ENCODE measurements at regions not wholly inside any gene's neighbourhood (a gene's known extent, or its start where the extent isn't known, plus 50 kb on each side); places are given as distances from the start of the nearest gene placed in this dataset.

DNA sequence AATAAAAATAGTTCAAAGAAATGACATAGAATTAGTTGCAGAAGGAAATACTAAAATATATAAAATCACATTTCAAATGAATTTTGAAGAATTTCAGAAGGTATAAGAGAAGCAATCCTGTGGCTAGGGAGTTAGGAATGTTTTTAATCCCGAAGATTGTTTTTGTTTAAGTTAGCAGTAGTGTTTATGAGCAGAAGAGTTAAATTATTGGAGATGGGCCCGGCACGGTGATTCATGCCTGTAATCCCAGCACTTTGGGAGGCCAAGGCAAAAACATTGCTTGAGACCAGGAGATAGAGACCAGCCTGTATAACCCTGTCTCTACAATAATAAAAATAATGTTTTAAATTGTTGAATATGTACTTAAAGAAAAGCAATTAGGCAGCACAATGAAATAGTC is 432.5 kb downstream of the MFSD1 start:
- Histone ChIP-seq H3K36me3 (ENCODE audit: insufficient read depth, low read length) (no peaks in the 10 kb centered on the region), H3K27me3 (ENCODE audit: low read length) (no peaks in the 10 kb centered on the region), H2AFZ (ENCODE audit: low read length) (no peak overlapping the region), H3K9ac (ENCODE audit: low read length) (no peak overlapping the region), H3K79me2 (ENCODE audit: low read length) (no peaks in the 10 kb centered on the region), H3K9me3 (ENCODE audit: low read length) (no peaks in the 10 kb centered on the region), H4K20me1 (ENCODE audit: insufficient read depth, low read depth, low read length) (no peaks in the 10 kb centered on the region), H3K27ac (ENCODE audit: low read length) (no peak overlapping the region), H3K4me3 (ENCODE audit: low read length) (no peak overlapping the region), H3K9me2 (replicated peaks; ENCODE audit: insufficient read depth, low read length) (no peaks in the 10 kb centered on the region), H3K4me1 (ENCODE audit: low read length) (no peaks in the 10 kb centered on the region), H3K4me2 (ENCODE audit: low read depth, low read length, poor library complexity, severe bottlenecking) (no peak overlapping the region)
- DNase-seq = no peak

GRCh38 chr3:159236321-159236720 is 434.5 kb downstream of the MFSD1 start:
- Histone ChIP-seq H3K9me2 (replicated peaks; ENCODE audit: insufficient read depth, low read length) (no peaks in the 10 kb centered on the region), H3K36me3 (ENCODE audit: insufficient read depth, low read length) (no peaks in the 10 kb centered on the region), H3K4me1 (ENCODE audit: low read length) (no peaks in the 10 kb centered on the region), H3K4me2 (ENCODE audit: low read depth, low read length, poor library complexity, severe bottlenecking) (no peak overlapping the region), H2AFZ (ENCODE audit: low read length) (no peak overlapping the region), H3K27ac (ENCODE audit: low read length) (no peak overlapping the region), H3K27me3 (ENCODE audit: low read length) (no peaks in the 10 kb centered on the region), H3K9ac (ENCODE audit: low read length) (no peak overlapping the region), H3K9me3 (ENCODE audit: low read length) (no peaks in the 10 kb centered on the region), H4K20me1 (ENCODE audit: insufficient read depth, low read depth, low read length) (no peaks in the 10 kb centered on the region), H3K4me3 (ENCODE audit: low read length) (no peak overlapping the region), H3K79me2 (ENCODE audit: low read length) (no peaks in the 10 kb centered on the region)
- DNase-seq = no peak

GRCh38 chr3:159237226-159237625 is 435.4 kb downstream of the MFSD1 start:
- no peaks in the 10 kb centered on the region for H3K9me2 ChIP-seq (replicated peaks; ENCODE audit: insufficient read depth, low read length)
- no peak for DNase-seq
- H3K27me3 ChIP-seq (ENCODE audit: low read length) = no peaks in the 10 kb centered on the region
- no peak overlapping the region for H2AFZ ChIP-seq (ENCODE audit: low read length)
- no peak overlapping the region for H3K4me2 ChIP-seq (ENCODE audit: low read depth, low read length, poor library complexity, severe bottlenecking)
- H4K20me1 ChIP-seq (ENCODE audit: insufficient read depth, low read depth, low read length) = no peaks in the 10 kb centered on the region
- H3K27ac ChIP-seq (ENCODE audit: low read length) = no peak overlapping the region
- H3K4me1 ChIP-seq (ENCODE audit: low read length) = no peaks in the 10 kb centered on the region
- H3K4me3 ChIP-seq (ENCODE audit: low read length) = no peak overlapping the region
- no peaks in the 10 kb centered on the region for H3K79me2 ChIP-seq (ENCODE audit: low read length)
- no peaks in the 10 kb centered on the region for H3K36me3 ChIP-seq (ENCODE audit: insufficient read depth, low read length)
- no peak overlapping the region for H3K9ac ChIP-seq (ENCODE audit: low read length)
- no peaks in the 10 kb centered on the region for H3K9me3 ChIP-seq (ENCODE audit: low read length)

DNA sequence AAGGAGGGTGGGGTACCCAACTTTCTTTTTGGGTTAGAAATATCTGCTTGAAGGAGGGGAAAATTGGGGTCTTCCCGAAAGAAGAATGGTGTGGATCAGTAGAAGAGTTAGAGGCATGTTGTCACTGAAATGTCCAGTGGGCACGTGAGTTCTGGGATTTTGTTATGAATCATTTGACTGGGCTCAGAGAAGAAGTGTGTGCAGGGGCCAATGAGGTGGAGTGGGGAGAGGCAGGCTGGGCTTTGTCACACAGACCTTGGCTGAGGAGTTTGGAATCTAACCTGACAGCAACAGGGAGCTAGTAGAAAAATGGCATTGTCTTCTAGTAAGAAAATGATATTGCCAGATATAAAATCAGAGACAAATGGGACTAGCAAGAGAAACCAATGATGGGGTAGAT is 436.8 kb downstream of the MFSD1 start:
- DNase-seq = no peak
- Histone ChIP-seq H3K9me2 (replicated peaks; ENCODE audit: insufficient read depth, low read length) (no peaks in the 10 kb centered on the region), H3K79me2 (ENCODE audit: low read length) (no peaks in the 10 kb centered on the region), H3K27ac (ENCODE audit: low read length) (no peak overlapping the region), H3K4me1 (ENCODE audit: low read length) (no peaks in the 10 kb centered on the region), H3K36me3 (ENCODE audit: insufficient read depth, low read length) (no peaks in the 10 kb centered on the region), H3K9ac (ENCODE audit: low read length) (no peak overlapping the region), H3K27me3 (ENCODE audit: low read length) (no peaks in the 10 kb centered on the region), H4K20me1 (ENCODE audit: insufficient read depth, low read depth, low read length) (no peaks in the 10 kb centered on the region), H3K4me3 (ENCODE audit: low read length) (no peak overlapping the region), H3K9me3 (ENCODE audit: low read length) (no peaks in the 10 kb centered on the region), H2AFZ (ENCODE audit: low read length) (no peak overlapping the region), H3K4me2 (ENCODE audit: low read depth, low read length, poor library complexity, severe bottlenecking) (no peak overlapping the region)

DNA sequence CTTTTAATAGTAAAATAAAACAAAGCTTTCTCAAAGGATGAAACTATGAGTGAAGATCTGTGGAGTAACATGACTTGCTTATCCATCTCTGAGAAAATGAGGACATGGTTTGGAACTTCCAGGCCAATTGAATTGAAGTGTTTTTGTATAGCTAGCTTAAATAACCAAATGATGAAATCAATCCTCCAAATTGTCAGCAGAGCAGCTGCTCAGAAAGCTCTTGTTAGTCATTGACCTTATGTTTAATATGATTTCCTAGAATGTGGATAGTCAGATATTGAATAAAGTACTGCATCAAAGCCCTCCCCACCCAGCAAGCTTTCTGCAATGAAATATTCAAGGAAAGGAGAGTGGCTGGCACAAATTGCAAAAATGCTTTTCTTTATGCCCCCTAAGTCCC is 437.2 kb downstream of the MFSD1 start:
- no peak overlapping the region for H3K4me2 ChIP-seq (ENCODE audit: low read depth, low read length, poor library complexity, severe bottlenecking)
- DNase-seq = no peak
- H3K79me2 ChIP-seq (ENCODE audit: low read length) = no peaks in the 10 kb centered on the region
- H4K20me1 ChIP-seq (ENCODE audit: insufficient read depth, low read depth, low read length) = no peaks in the 10 kb centered on the region
- H3K36me3 ChIP-seq (ENCODE audit: insufficient read depth, low read length) = no peaks in the 10 kb centered on the region
- H3K9me3 ChIP-seq (ENCODE audit: low read length) = no peaks in the 10 kb centered on the region
- no peaks in the 10 kb centered on the region for H3K4me1 ChIP-seq (ENCODE audit: low read length)
- no peak overlapping the region for H3K27ac ChIP-seq (ENCODE audit: low read length)
- H2AFZ ChIP-seq (ENCODE audit: low read length) = no peak overlapping the region
- H3K27me3 ChIP-seq (ENCODE audit: low read length) = no peaks in the 10 kb centered on the region
- no peak overlapping the region for H3K9ac ChIP-seq (ENCODE audit: low read length)
- H3K4me3 ChIP-seq (ENCODE audit: low read length) = no peak overlapping the region
- H3K9me2 ChIP-seq (replicated peaks; ENCODE audit: insufficient read depth, low read length) = no peaks in the 10 kb centered on the region

DNA sequence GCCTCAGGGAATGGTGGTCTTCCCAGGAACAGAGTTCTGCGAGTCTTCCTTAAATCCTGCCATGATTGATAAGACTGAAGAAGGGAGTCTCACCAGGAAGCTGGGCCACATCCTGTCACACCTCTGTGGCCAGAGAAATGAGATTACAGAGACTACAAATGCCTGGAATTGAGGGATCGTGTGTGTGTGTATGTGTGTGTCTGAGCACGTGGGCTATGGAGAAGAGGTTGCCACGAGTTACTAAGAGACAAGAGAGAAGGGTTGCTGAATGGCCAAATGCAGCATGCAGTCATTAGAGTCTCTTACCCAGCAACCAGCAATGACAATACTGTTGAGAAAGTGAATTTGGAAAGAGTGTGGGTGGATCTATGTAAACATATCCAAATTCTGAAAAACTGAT is 443.1 kb downstream of the MFSD1 start:
- Histone ChIP-seq H3K9me2 (replicated peaks; ENCODE audit: insufficient read depth, low read length) (no peaks in the 10 kb centered on the region), H3K36me3 (ENCODE audit: insufficient read depth, low read length) (no peaks in the 10 kb centered on the region), H3K4me2 (ENCODE audit: low read depth, low read length, poor library complexity, severe bottlenecking) (no peak overlapping the region)

GRCh38 chr3:159245871-159246270 is 444.0 kb downstream of the MFSD1 start:
- Histone ChIP-seq H3K79me2 (ENCODE audit: low read length) (no peaks in the 10 kb centered on the region), H4K20me1 (ENCODE audit: insufficient read depth, low read depth, low read length) (no peaks in the 10 kb centered on the region), H3K4me1 (ENCODE audit: low read length) (no peaks in the 10 kb centered on the region), H3K27me3 (ENCODE audit: low read length) (no peaks in the 10 kb centered on the region), H3K4me2 (ENCODE audit: low read depth, low read length, poor library complexity, severe bottlenecking) (no peak overlapping the region), H3K9ac (ENCODE audit: low read length) (no peak overlapping the region), H3K9me2 (replicated peaks; ENCODE audit: insufficient read depth, low read length) (no peaks in the 10 kb centered on the region), H3K9me3 (ENCODE audit: low read length) (no peaks in the 10 kb centered on the region), H2AFZ (ENCODE audit: low read length) (no peak overlapping the region), H3K4me3 (ENCODE audit: low read length) (no peak overlapping the region), H3K27ac (ENCODE audit: low read length) (no peak overlapping the region), H3K36me3 (ENCODE audit: insufficient read depth, low read length) (no peaks in the 10 kb centered on the region)
- no peak for DNase-seq

More for the DNA sequence above, 443.1 kb downstream of the MFSD1 start:
- no peak overlapping the region for H3K27ac ChIP-seq (ENCODE audit: low read length)
- H3K9ac ChIP-seq (ENCODE audit: low read length) = no peak overlapping the region
- DNase-seq = no peak
- H3K79me2 ChIP-seq (ENCODE audit: low read length) = no peaks in the 10 kb centered on the region
- H3K27me3 ChIP-seq (ENCODE audit: low read length) = no peaks in the 10 kb centered on the region
- no peaks in the 10 kb centered on the region for H3K9me3 ChIP-seq (ENCODE audit: low read length)
- no peak overlapping the region for H2AFZ ChIP-seq (ENCODE audit: low read length)
- H3K4me3 ChIP-seq (ENCODE audit: low read length) = no peak overlapping the region
- no peaks in the 10 kb centered on the region for H3K4me1 ChIP-seq (ENCODE audit: low read length)
- H4K20me1 ChIP-seq (ENCODE audit: insufficient read depth, low read depth, low read length) = no peaks in the 10 kb centered on the region

GRCh38 chr3:159246385-159246784 is 444.5 kb downstream of the MFSD1 start:
- Histone ChIP-seq H3K9me2 (replicated peaks; ENCODE audit: insufficient read depth, low read length) (no peaks in the 10 kb centered on the region), H3K4me2 (ENCODE audit: low read depth, low read length, poor library complexity, severe bottlenecking) (no peak overlapping the region), H3K79me2 (ENCODE audit: low read length) (no peaks in the 10 kb centered on the region), H3K27ac (ENCODE audit: low read length) (no peak overlapping the region), H3K36me3 (ENCODE audit: insufficient read depth, low read length) (no peaks in the 10 kb centered on the region), H3K9ac (ENCODE audit: low read length) (no peak overlapping the region), H3K4me3 (ENCODE audit: low read length) (no peak overlapping the region), H3K9me3 (ENCODE audit: low read length) (no peaks in the 10 kb centered on the region), H2AFZ (ENCODE audit: low read length) (no peak overlapping the region), H4K20me1 (ENCODE audit: insufficient read depth, low read depth, low read length) (no peaks in the 10 kb centered on the region), H3K27me3 (ENCODE audit: low read length) (no peaks in the 10 kb centered on the region), H3K4me1 (ENCODE audit: low read length) (no peaks in the 10 kb centered on the region)
- DNase-seq = no peak
